Nephron progenitor cell (in vitro differentiated cells): ENCODE measurements at regions not wholly inside any gene's neighbourhood (a gene's known extent, or its start where the extent isn't known, plus 50 kb on each side); places are given as distances from the start of the nearest gene placed in this dataset.
A peak's percentile ranks its signal among the peaks of the same experiment; 100 is the strongest.

Experiments
- DNase-seq: peaks from one replicate; pipeline ENCODE4 v3.0.0; 2021
- H3K27ac Mint-ChIP-seq: 2 replicates; pipeline ENCODE4 v1.8.0; 2021; ENCODE audit warnings: mild to moderate bottlenecking, moderate library complexity, mixed read lengths
- H3K27me3 Mint-ChIP-seq: 2 replicates; pipeline ENCODE4 v1.8.0; 2021; ENCODE audit warnings: mild to moderate bottlenecking, low read depth, mixed read lengths; ENCODE audit not compliant: poor library complexity
- H3K36me3 Mint-ChIP-seq: 2 replicates; pipeline ENCODE4 v1.8.0; 2021; ENCODE audit warnings: low read depth, mixed read lengths
- H3K4me1 Mint-ChIP-seq: 2 replicates; pipeline ENCODE4 v1.8.0; 2021; ENCODE audit warnings: mixed read lengths
- H3K4me3 Mint-ChIP-seq: 2 replicates; pipeline ENCODE4 v1.8.0; 2021; ENCODE audit warnings: mild to moderate bottlenecking, moderate library complexity, mixed read lengths
- H3K9me3 Mint-ChIP-seq: 2 replicates; pipeline ENCODE4 v1.8.0; 2021; ENCODE audit warnings: mild to moderate bottlenecking, moderate library complexity, mixed read lengths
- CTCF ChIP-seq: fragments of 200-600 bp; sonication (generic); IDR thresholded peaks from 2 replicates; pipeline ENCODE4 v1.5.0; 2021; ENCODE audit warnings: antibody characterized with exemption

- peak overlapping the region; percentile 36 for H3K27ac Mint-ChIP-seq
- H3K9me3 Mint-ChIP-seq, result peaks cover 3% of the 10 kb centered on the region
- DNase-seq, result no peak
- H3K36me3 Mint-ChIP-seq, result no peaks in the 10 kb centered on the region
- H3K4me3 Mint-ChIP-seq, result no peak overlapping the region
- TF ChIP-seq CTCF, result no peak
- peaks cover 57% of the 10 kb centered on the region for H3K4me1 Mint-ChIP-seq
- peaks cover 14% of the 10 kb centered on the region for H3K27me3 Mint-ChIP-seq
Observed at GRCh38 chr9:135287627-135288026, 192.0 kb upstream of the PPP1R26 start.

GRCh38 chr9:135288054-135288453, 191.5 kb upstream of the PPP1R26 start:
- no peak overlapping the region for H3K4me3 Mint-ChIP-seq
- TF ChIP-seq CTCF, result no peak
- peak overlapping the region; percentile 36 for H3K27ac Mint-ChIP-seq
- DNase-seq, result no peak
- H3K27me3 Mint-ChIP-seq, result peaks cover 14% of the 10 kb centered on the region
- peaks cover 3% of the 10 kb centered on the region for H3K9me3 Mint-ChIP-seq
- H3K36me3 Mint-ChIP-seq, result no peaks in the 10 kb centered on the region
- peaks cover 60% of the 10 kb centered on the region for H3K4me1 Mint-ChIP-seq

- no peak overlapping the region for H3K27ac Mint-ChIP-seq
- H3K4me1 Mint-ChIP-seq, result peaks cover 59% of the 10 kb centered on the region
- TF ChIP-seq CTCF, result no peak
- H3K36me3 Mint-ChIP-seq, result no peaks in the 10 kb centered on the region
- no peak for DNase-seq
- H3K4me3 Mint-ChIP-seq, result no peak overlapping the region
- peaks cover 3% of the 10 kb centered on the region for H3K9me3 Mint-ChIP-seq
- peaks cover 10% of the 10 kb centered on the region for H3K27me3 Mint-ChIP-seq
Observed at GRCh38 chr9:135289081-135289491, 190.5 kb upstream of the PPP1R26 start.

GRCh38 chr9:135290086-135290485, 189.5 kb upstream of the PPP1R26 start:
- H3K4me1 Mint-ChIP-seq, result peaks cover 55% of the 10 kb centered on the region
- no peak for DNase-seq
- TF ChIP-seq CTCF, result no peak
- peaks cover 3% of the 10 kb centered on the region for H3K9me3 Mint-ChIP-seq
- H3K27ac Mint-ChIP-seq, result no peak overlapping the region
- H3K36me3 Mint-ChIP-seq, result no peaks in the 10 kb centered on the region
- no peak overlapping the region for H3K4me3 Mint-ChIP-seq
- peaks cover 6% of the 10 kb centered on the region for H3K27me3 Mint-ChIP-seq

- Mint-ChIP-seq H3K4me1 (peaks cover 55% of the 10 kb centered on the region), H3K9me3 (peaks cover 3% of the 10 kb centered on the region), H3K27ac (no peak overlapping the region), H3K4me3 (no peak overlapping the region), H3K27me3 (peaks cover 6% of the 10 kb centered on the region), H3K36me3 (no peaks in the 10 kb centered on the region)
- no peak for DNase-seq
- no peak for TF ChIP-seq CTCF
Observed at GRCh38 chr9:135290566-135290965, 189.0 kb upstream of the PPP1R26 start.

- TF ChIP-seq CTCF, result no peak
- Mint-ChIP-seq H3K4me1 (peaks cover 55% of the 10 kb centered on the region), H3K27me3 (peaks cover 4% of the 10 kb centered on the region), H3K27ac (no peak overlapping the region), H3K9me3 (peaks cover 3% of the 10 kb centered on the region), H3K4me3 (no peak overlapping the region), H3K36me3 (no peaks in the 10 kb centered on the region)
- no peak for DNase-seq
Observed at GRCh38 chr9:135291165-135291564, 188.4 kb upstream of the PPP1R26 start.
